ENCODE measurements at regions not wholly inside any gene's neighbourhood (a gene's known extent, or its start where the extent isn't known, plus 50 kb on each side); places are given as distances from the start of the nearest gene placed in this dataset.

DNA sequence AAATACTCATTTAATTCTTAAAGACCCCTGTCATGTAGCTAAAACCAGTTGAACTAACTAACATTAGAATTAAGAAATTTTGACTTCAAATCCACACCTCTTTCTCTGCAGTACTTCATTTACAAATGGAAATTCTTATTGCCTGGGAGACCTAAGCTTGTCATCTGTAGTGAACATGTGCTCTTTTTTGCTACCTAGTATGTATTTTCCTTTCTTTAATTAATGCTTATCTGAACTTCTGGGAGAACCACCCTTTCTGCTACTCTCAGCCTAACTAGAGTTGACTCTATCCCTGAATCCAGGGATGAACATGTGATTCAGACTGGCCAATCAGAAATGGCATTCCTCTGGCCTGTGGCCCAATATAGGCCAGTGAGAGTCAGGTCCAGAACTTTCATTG is 75.9 kb upstream of the A1CF start:
- Mint-ChIP-seq H3K27ac (no peak overlapping the region), H3K27me3 (ENCODE audit: low read depth) (no peaks in the 10 kb centered on the region), H3K36me3 (ENCODE audit: low read depth) (no peaks in the 10 kb centered on the region), H3K4me1 (no peaks in the 10 kb centered on the region), H3K4me3 (no peak overlapping the region), H3K9me3 (no peaks in the 10 kb centered on the region)
- TF ChIP-seq, protein P1, sequence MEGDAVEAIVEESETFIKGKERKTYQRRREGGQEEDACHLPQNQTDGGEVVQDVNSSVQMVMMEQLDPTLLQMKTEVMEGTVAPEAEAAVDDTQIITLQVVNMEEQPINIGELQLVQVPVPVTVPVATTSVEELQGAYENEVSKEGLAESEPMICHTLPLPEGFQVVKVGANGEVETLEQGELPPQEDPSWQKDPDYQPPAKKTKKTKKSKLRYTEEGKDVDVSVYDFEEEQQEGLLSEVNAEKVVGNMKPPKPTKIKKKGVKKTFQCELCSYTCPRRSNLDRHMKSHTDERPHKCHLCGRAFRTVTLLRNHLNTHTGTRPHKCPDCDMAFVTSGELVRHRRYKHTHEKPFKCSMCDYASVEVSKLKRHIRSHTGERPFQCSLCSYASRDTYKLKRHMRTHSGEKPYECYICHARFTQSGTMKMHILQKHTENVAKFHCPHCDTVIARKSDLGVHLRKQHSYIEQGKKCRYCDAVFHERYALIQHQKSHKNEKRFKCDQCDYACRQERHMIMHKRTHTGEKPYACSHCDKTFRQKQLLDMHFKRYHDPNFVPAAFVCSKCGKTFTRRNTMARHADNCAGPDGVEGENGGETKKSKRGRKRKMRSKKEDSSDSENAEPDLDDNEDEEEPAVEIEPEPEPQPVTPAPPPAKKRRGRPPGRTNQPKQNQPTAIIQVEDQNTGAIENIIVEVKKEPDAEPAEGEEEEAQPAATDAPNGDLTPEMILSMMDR (IDR thresholded peaks at IDR 0.05; ENCODE audit: unreplicated experiment in 3 of 3): no peak

- TF ChIP-seq, protein P1 (IDR thresholded peaks at IDR 0.05; ENCODE audit: unreplicated experiment in 3 of 3): no peak
- Mint-ChIP-seq H3K27me3 (ENCODE audit: low read depth) (no peaks in the 10 kb centered on the region), H3K4me1 (no peaks in the 10 kb centered on the region)
These were observed 77.6 kb upstream of the A1CF start for GRCh38 chr10:50963063-50963462.

DNA sequence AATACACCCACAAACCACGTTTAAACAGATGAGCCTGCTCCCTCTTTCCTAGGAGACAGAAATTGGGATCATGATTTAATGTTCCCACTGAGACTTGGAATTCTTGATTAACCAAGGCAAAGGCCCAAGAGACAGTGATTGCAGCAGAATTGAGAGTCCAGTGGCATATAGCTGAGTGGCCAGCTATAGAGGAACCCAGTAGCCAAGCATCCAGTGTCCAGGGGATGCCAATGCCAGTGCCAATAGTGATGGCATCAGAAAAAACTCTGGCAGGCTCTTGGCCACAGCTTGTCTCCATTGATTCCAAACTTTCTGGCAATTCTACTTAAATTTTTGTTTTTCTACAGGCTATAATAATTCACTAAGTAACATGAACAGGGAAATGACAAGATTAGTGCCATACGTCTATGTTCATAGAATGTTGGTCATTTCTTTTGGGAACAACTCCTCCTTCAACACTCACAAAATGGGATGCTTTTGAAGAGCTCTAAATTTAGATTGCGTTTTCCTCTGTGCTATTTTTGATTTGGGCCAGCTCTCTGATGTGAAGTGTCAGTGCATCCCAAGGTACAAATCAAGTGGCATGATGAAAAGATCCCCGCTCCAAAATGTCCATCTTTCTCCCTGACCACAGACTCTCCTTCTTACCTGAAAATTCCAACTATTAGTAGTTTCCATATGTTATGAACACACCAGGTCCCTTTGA is 83.1 kb upstream of the A1CF start:
- H3K27ac Mint-ChIP-seq: no peak overlapping the region
- H3K9me3 Mint-ChIP-seq: no peaks in the 10 kb centered on the region
- no peaks in the 10 kb centered on the region for H3K27me3 Mint-ChIP-seq (ENCODE audit: low read depth)
- TF ChIP-seq, protein P1 (IDR thresholded peaks at IDR 0.05; ENCODE audit: unreplicated experiment in 3 of 3): no peak
- no peak overlapping the region for H3K4me3 Mint-ChIP-seq
- H3K36me3 Mint-ChIP-seq (ENCODE audit: low read depth): no peaks in the 10 kb centered on the region
- no peaks in the 10 kb centered on the region for H3K4me1 Mint-ChIP-seq

More at GRCh38 chr10:50963063-50963462, 77.6 kb upstream of the A1CF start:
- no peak overlapping the region for H3K4me3 Mint-ChIP-seq
- H3K9me3 Mint-ChIP-seq: no peaks in the 10 kb centered on the region
- H3K27ac Mint-ChIP-seq: no peak overlapping the region
- no peaks in the 10 kb centered on the region for H3K36me3 Mint-ChIP-seq (ENCODE audit: low read depth)

DNA sequence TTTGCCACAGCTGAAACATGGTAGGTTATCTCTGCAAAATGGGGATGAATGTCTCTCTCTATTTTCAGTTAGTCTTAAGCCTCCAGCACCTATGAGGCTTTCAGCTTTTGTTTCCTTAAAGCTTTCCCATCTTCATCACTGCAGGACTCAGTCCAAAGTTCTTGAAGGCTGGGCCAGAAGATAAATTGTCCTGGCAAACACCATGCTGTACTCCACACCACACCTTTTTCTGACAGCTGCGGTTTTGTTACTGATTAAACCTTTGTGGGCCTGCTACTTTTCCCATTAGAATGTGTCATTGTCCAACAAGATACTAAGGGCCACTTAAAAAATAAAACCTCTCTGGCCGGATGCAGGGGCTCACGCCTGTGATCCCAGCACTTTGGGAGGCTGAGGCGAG is 87.2 kb upstream of the A1CF start:
- Mint-ChIP-seq H3K36me3 (ENCODE audit: low read depth) (no peaks in the 10 kb centered on the region), H3K9me3 (no peaks in the 10 kb centered on the region), H3K4me3 (no peak overlapping the region), H3K4me1 (no peaks in the 10 kb centered on the region), H3K27me3 (ENCODE audit: low read depth) (no peaks in the 10 kb centered on the region), H3K27ac (no peak overlapping the region)
- TF ChIP-seq, protein P1 (IDR thresholded peaks at IDR 0.05; ENCODE audit: unreplicated experiment in 3 of 3): no peak

DNA sequence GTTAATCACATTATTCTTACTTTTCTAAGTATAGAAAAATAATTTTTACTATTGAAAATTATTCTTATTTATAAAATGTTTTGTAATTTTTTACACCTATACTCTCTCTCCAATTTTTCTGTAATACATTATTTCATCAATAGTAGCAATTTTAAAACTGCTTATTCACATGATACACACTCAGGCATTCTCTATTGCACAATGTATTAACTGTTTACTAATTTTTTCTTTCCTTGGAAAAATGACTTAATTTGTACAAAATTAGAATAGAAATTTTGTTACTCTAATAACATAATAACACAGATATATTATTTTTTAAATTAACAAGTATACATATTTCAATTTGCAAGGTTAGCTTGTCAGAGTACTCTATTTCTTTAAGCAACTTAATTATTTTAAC is 92.9 kb upstream of the PRKG1 start:
- Mint-ChIP-seq H3K27ac (no peak overlapping the region), H3K4me1 (no peaks in the 10 kb centered on the region), H3K27me3 (ENCODE audit: low read depth) (peaks cover 4% of the 10 kb centered on the region), H3K9me3 (no peaks in the 10 kb centered on the region), H3K4me3 (no peak overlapping the region), H3K36me3 (ENCODE audit: low read depth) (no peaks in the 10 kb centered on the region)
- TF ChIP-seq, protein P1 (IDR thresholded peaks at IDR 0.05; ENCODE audit: unreplicated experiment in 3 of 3): no peak

DNA sequence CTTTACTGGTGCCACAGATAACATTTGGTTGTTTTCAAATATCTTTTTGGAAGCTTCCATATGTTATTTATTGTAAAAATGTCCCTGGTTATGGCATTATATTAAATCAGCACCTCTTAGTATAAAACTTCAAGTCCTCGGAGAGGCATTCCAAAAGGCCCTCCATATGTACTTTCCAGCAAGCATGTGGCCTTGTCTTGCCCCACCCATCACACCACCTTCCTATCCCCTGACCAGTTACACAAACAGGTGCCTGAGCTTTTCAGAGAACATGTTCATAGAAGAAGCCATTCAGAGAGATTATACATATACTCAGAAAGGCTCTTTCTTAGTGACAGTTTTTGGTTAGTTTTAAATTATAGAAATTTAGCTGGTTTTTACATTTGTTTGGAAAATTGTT is 92.4 kb upstream of the PRKG1 start:
- TF ChIP-seq, protein P1 (IDR thresholded peaks at IDR 0.05; ENCODE audit: unreplicated experiment in 3 of 3): no peak
- Mint-ChIP-seq H3K4me3 (no peak overlapping the region), H3K36me3 (ENCODE audit: low read depth) (no peaks in the 10 kb centered on the region), H3K27me3 (ENCODE audit: low read depth) (peaks cover 4% of the 10 kb centered on the region), H3K9me3 (no peaks in the 10 kb centered on the region), H3K27ac (no peak overlapping the region), H3K4me1 (no peaks in the 10 kb centered on the region)
